Nephron progenitor cell (in vitro differentiated cells): ENCODE measurements at regions not wholly inside any gene's neighbourhood (a gene's known extent, or its start where the extent isn't known, plus 50 kb on each side); places are given as distances from the start of the nearest gene placed in this dataset.

Experiments
- DNase-seq: peaks from one replicate; pipeline ENCODE4 v3.0.0; 2021
- H3K27ac Mint-ChIP-seq: 2 replicates; pipeline ENCODE4 v1.8.0; 2021; ENCODE audit warnings: mild to moderate bottlenecking, moderate library complexity, mixed read lengths
- H3K27me3 Mint-ChIP-seq: 2 replicates; pipeline ENCODE4 v1.8.0; 2021; ENCODE audit warnings: mild to moderate bottlenecking, low read depth, mixed read lengths; ENCODE audit not compliant: poor library complexity
- H3K36me3 Mint-ChIP-seq: 2 replicates; pipeline ENCODE4 v1.8.0; 2021; ENCODE audit warnings: low read depth, mixed read lengths
- H3K4me1 Mint-ChIP-seq: 2 replicates; pipeline ENCODE4 v1.8.0; 2021; ENCODE audit warnings: mixed read lengths
- H3K4me3 Mint-ChIP-seq: 2 replicates; pipeline ENCODE4 v1.8.0; 2021; ENCODE audit warnings: mild to moderate bottlenecking, moderate library complexity, mixed read lengths
- H3K9me3 Mint-ChIP-seq: 2 replicates; pipeline ENCODE4 v1.8.0; 2021; ENCODE audit warnings: mild to moderate bottlenecking, moderate library complexity, mixed read lengths
- TF ChIP-seq, protein P1 (sequence below): fragments of 200-600 bp; sonication (generic); IDR thresholded peaks from 2 replicates; pipeline ENCODE4 v1.5.0; 2021; ENCODE audit warnings: antibody characterized with exemption

DNA sequence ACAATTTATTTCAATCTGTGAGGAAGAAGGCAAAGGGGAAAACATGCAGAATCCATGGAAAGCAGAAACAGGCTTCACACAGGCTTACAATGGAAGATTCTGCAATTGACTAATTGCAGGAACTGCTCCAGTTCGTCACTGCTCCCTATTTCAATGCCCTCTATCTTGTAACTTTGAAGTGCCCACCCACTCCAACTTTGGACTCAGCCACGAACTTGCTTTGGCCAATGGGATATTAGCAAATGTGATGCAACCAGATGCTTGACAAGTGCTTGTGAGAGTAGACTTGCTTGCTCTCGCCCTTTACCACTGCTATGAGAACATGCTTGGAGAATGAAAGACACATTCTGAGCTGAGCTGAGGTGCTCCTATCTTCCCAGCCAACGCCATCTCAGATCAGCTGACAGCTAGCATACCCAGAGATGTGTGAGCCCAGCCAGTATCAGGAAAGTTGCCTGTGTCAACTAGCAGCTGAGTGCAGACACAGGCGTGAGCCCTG, 105.7 kb upstream of the PTCHD1 start:
- peaks cover 2% of the 10 kb centered on the region for H3K27me3 Mint-ChIP-seq
- DNase-seq: no peak
- peak overlapping the region; percentile 72 for H3K27ac Mint-ChIP-seq
- no peaks in the 10 kb centered on the region for H3K9me3 Mint-ChIP-seq
- peaks cover 40% of the 10 kb centered on the region for H3K4me1 Mint-ChIP-seq
- TF ChIP-seq, protein P1, sequence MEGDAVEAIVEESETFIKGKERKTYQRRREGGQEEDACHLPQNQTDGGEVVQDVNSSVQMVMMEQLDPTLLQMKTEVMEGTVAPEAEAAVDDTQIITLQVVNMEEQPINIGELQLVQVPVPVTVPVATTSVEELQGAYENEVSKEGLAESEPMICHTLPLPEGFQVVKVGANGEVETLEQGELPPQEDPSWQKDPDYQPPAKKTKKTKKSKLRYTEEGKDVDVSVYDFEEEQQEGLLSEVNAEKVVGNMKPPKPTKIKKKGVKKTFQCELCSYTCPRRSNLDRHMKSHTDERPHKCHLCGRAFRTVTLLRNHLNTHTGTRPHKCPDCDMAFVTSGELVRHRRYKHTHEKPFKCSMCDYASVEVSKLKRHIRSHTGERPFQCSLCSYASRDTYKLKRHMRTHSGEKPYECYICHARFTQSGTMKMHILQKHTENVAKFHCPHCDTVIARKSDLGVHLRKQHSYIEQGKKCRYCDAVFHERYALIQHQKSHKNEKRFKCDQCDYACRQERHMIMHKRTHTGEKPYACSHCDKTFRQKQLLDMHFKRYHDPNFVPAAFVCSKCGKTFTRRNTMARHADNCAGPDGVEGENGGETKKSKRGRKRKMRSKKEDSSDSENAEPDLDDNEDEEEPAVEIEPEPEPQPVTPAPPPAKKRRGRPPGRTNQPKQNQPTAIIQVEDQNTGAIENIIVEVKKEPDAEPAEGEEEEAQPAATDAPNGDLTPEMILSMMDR: no peak
- H3K36me3 Mint-ChIP-seq: no peaks in the 10 kb centered on the region
- H3K4me3 Mint-ChIP-seq: peak overlapping the region; percentile 54

- Mint-ChIP-seq H3K27me3 (no peaks in the 10 kb centered on the region), H3K27ac (no peak overlapping the region), H3K36me3 (peaks cover 4% of the 10 kb centered on the region), H3K4me1 (peaks cover 27% of the 10 kb centered on the region), H3K4me3 (peak overlapping the region; percentile 32), H3K9me3 (peaks cover 25% of the 10 kb centered on the region)
- TF ChIP-seq, protein P1: no peak
- no peak for DNase-seq
These were observed 99.6 kb upstream of the PTCHD1 start for GRCh38 chrX:23235051-23235450.

DNA sequence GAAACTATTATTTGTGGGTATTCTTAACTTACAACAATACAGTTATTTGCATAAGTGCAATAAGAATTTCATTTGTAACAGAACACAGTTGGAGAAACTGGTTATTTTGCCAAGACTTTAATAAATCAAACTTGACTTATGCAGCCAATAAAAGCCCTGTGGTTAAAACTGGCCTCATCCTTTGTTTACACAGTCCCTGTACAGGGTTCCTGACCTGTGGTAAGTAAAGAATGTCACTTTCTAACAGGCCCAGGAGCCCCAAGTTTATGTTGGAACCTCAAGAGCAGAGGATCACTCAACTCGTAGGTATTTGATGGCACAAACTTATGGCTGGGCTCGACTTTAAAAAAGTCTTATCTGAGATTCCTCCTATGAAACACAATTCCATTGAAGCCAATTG, 88.6 kb upstream of the PTCHD1 start:
- H3K9me3 Mint-ChIP-seq: peaks cover 33% of the 10 kb centered on the region
- no peak overlapping the region for H3K4me3 Mint-ChIP-seq
- TF ChIP-seq, protein P1: no peak
- peaks cover 5% of the 10 kb centered on the region for H3K36me3 Mint-ChIP-seq
- DNase-seq: no peak
- H3K27me3 Mint-ChIP-seq: no peaks in the 10 kb centered on the region
- no peak overlapping the region for H3K27ac Mint-ChIP-seq
- H3K4me1 Mint-ChIP-seq: no peaks in the 10 kb centered on the region

DNA sequence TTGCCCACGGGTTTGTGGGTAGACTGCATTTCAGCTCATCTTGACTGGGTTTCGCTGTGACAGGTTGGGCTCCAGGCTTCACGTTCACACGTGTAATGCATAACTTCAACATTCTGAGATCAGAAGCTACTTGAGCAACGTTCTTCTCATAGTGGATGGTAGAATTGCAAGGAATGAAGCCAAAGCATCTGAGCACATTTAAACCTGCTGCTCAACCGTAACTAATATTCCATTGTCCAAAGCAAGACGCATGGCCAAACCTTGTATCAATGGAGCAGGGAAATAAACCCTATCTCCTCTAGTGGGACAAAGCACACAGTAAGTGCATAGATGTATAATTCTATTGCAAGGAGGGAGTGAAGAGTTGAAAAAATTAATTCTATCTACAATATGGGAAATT, 86.5 kb upstream of the PTCHD1 start:
- no peak overlapping the region for H3K4me3 Mint-ChIP-seq
- TF ChIP-seq, protein P1: no peak
- H3K9me3 Mint-ChIP-seq: peaks cover 45% of the 10 kb centered on the region
- H3K27ac Mint-ChIP-seq: no peak overlapping the region
- no peaks in the 10 kb centered on the region for H3K27me3 Mint-ChIP-seq
- H3K36me3 Mint-ChIP-seq: peaks cover 5% of the 10 kb centered on the region
- DNase-seq: no peak
- H3K4me1 Mint-ChIP-seq: no peaks in the 10 kb centered on the region

- TF ChIP-seq, protein P1: no peak
- DNase-seq: no peak
- H3K27me3 Mint-ChIP-seq: no peaks in the 10 kb centered on the region
- H3K27ac Mint-ChIP-seq: no peak overlapping the region
- H3K4me1 Mint-ChIP-seq: no peaks in the 10 kb centered on the region
- no peak overlapping the region for H3K4me3 Mint-ChIP-seq
- H3K36me3 Mint-ChIP-seq: peaks cover 5% of the 10 kb centered on the region
- H3K9me3 Mint-ChIP-seq: peaks cover 49% of the 10 kb centered on the region
These were observed 83.6 kb upstream of the PTCHD1 start for GRCh38 chrX:23251043-23251442.

DNA sequence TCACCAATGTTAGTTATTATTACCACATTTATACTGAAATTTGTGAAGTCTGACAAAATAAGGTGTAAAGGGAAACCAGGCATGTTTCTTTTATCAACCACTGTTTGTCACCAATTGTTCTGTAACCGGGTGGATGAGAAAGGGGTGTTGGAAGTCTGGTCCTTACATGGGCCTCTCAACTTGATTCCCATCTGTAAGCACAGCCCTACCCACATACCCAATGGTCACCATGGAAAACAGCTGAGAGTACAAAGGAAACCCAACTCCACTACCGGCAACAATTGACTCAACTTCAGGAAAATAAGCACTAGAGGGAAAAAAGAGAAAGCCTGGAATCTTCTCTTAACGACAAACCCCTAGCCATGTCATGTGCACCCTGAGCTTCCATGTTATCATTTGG, 70.8 kb upstream of the PTCHD1 start:
- peak overlapping the region; percentile 18 for H3K27ac Mint-ChIP-seq
- DNase-seq: no peak
- TF ChIP-seq, protein P1: no peak
- no peak overlapping the region for H3K4me3 Mint-ChIP-seq
- H3K9me3 Mint-ChIP-seq: peaks cover 31% of the 10 kb centered on the region
- H3K4me1 Mint-ChIP-seq: peaks cover 10% of the 10 kb centered on the region
- H3K27me3 Mint-ChIP-seq: peaks cover 3% of the 10 kb centered on the region
- H3K36me3 Mint-ChIP-seq: no peaks in the 10 kb centered on the region
